ENCODE measurements at regions not wholly inside any gene's neighbourhood (a gene's known extent, or its start where the extent isn't known, plus 50 kb on each side); places are given as distances from the start of the nearest gene placed in this dataset.

GRCh38 chr12:93174473-93174872 lies 203.3 kb upstream of the NUDT4 start:
- TF ChIP-seq POLR2AphosphoS5 (IDR thresholded peaks at IDR 0.05) (no peak), POLR2A (IDR thresholded peaks at IDR 0.05; ENCODE audit: low read depth) (no peak), EP300 (IDR thresholded peaks at IDR 0.05) (no peak), CTCF (IDR thresholded peaks at IDR 0.05) (no peak)
- DNase-seq (ENCODE audit: extremely low spot score), result no peak
- H3K4me1 ChIP-seq, result peaks cover 41 to 70% (median 55%) of the 10 kb centered on the region in 4 donors
- peak overlapping the region; percentile 77 to 89 (median 82) for H3K27ac ChIP-seq (replicated peaks in 1 of 4)
- no peaks in the 10 kb centered on the region for H3K36me3 ChIP-seq
- H3K9me3 ChIP-seq, result no peaks in the 10 kb centered on the region
- no peak overlapping the region for H3K4me3 ChIP-seq
- 76% methylated on average over 5 of the region's 5 CpGs for WGBS
- intact Hi-C loops (cut with DNase I), result no loop called here
- H3K27me3 ChIP-seq, result no peaks in the 10 kb centered on the region

- TF ChIP-seq EP300 (IDR thresholded peaks at IDR 0.05), result no peak
- no peak for TF ChIP-seq POLR2A (IDR thresholded peaks at IDR 0.05; ENCODE audit: low read depth)
- TF ChIP-seq CTCF (IDR thresholded peaks at IDR 0.05), result no peak
- no peak for TF ChIP-seq POLR2AphosphoS5 (IDR thresholded peaks at IDR 0.05)
- H3K4me3 ChIP-seq, result no peak overlapping the region
- no peaks in the 10 kb centered on the region for H3K27me3 ChIP-seq
- H3K27ac ChIP-seq (replicated peaks in 1 of 4), result peak overlapping the region; percentile 77 to 89 (median 82)
- H3K4me1 ChIP-seq, result peaks cover 43 to 86% (median 70%) of the 10 kb centered on the region in 4 donors
- no peaks in the 10 kb centered on the region for H3K36me3 ChIP-seq
- H3K9me3 ChIP-seq, result no peaks in the 10 kb centered on the region
- intact Hi-C loops (cut with DNase I), result no loop called here
- 4% methylated on average over 1 of the region's 1 CpG for WGBS
- no peak for DNase-seq (ENCODE audit: extremely low spot score)
Measured at GRCh38 chr12:93176165-93176564, 201.6 kb upstream of the NUDT4 start.

GRCh38 chr12:93176610-93177126 lies 201.1 kb upstream of the NUDT4 start:
- intact Hi-C loops (cut with DNase I), result no loop called here
- peaks cover 45 to 91% (median 74%) of the 10 kb centered on the region in 4 donors for H3K4me1 ChIP-seq

GRCh38 chr12:93177208-93178153 lies 200.2 kb upstream of the NUDT4 start:
- WGBS, result 91% methylated on average over 9 of the region's 9 CpGs
- Histone ChIP-seq H3K9me3 (no peaks in the 10 kb centered on the region), H3K4me1 (peaks cover 45 to 96% (median 80%) of the 10 kb centered on the region in 4 donors), H3K36me3 (no peaks in the 10 kb centered on the region), H3K27me3 (no peaks in the 10 kb centered on the region), H3K4me3 (no peak overlapping the region), H3K27ac (replicated peaks in 1 of 4) (peak overlapping the region; percentile 77 to 89 (median 82))
- intact Hi-C loops (cut with DNase I), result no loop called here
- no peak for DNase-seq (ENCODE audit: extremely low spot score)
- TF ChIP-seq POLR2A (IDR thresholded peaks at IDR 0.05; ENCODE audit: low read depth) (no peak), EP300 (IDR thresholded peaks at IDR 0.05) (no peak), CTCF (IDR thresholded peaks at IDR 0.05) (no peak), POLR2AphosphoS5 (IDR thresholded peaks at IDR 0.05) (no peak)

More at GRCh38 chr12:93176610-93177126, 201.1 kb upstream of the NUDT4 start:
- no peak for TF ChIP-seq POLR2AphosphoS5 (IDR thresholded peaks at IDR 0.05)
- TF ChIP-seq POLR2A (IDR thresholded peaks at IDR 0.05; ENCODE audit: low read depth), result no peak
- TF ChIP-seq EP300 (IDR thresholded peaks at IDR 0.05), result no peak
- no peak for TF ChIP-seq CTCF (IDR thresholded peaks at IDR 0.05)
- H3K9me3 ChIP-seq, result no peaks in the 10 kb centered on the region
- H3K4me3 ChIP-seq, result no peak overlapping the region
- peak overlapping the region; percentile 77 to 89 (median 82) for H3K27ac ChIP-seq (replicated peaks in 1 of 4)
- DNase-seq (ENCODE audit: extremely low spot score), result no peak
- H3K36me3 ChIP-seq, result no peaks in the 10 kb centered on the region
- 30% methylated on average over 2 of the region's 2 CpGs for WGBS
- no peaks in the 10 kb centered on the region for H3K27me3 ChIP-seq

Data from esophagus muscularis mucosa (tissue), 4 donors.